ENCODE measurements at regions not wholly inside any gene's neighbourhood (a gene's known extent, or its start where the extent isn't known, plus 50 kb on each side); places are given as distances from the start of the nearest gene placed in this dataset.

GRCh38 chr5:155430192-155430591 lies 416.6 kb downstream of the KIF4B start:
- TF ChIP-seq GATA2 (IDR thresholded peaks at IDR 0.05; ENCODE audit: low read depth, low read length) (no peak), GATA3 (IDR thresholded peaks at IDR 0.05; ENCODE audit: low read depth, low read length) (no peak)

All from SH-SY5Y (cell line).